K562 (cell line): ENCODE measurements at regions not wholly inside any gene's neighbourhood (a gene's known extent, or its start where the extent isn't known, plus 50 kb on each side); places are given as distances from the start of the nearest gene placed in this dataset.

Source experiments
- CTCF ChIP-seq, 3 experiments: IDR thresholded peaks in 2 of 3; conservative IDR thresholded peaks in 1 of 3; 2 replicates each; pipeline ENCODE4 v1.5.1; 2011 to 2012; ENCODE audit warnings: low read length in 3 of 3, mild to moderate bottlenecking in 3 of 3, control low read depth in 2 of 3, improper control_type of control experiment in 1 of 3, inconsistent platforms in 1 of 3, low read depth in 1 of 3, mixed read lengths in 1 of 3, moderate library complexity in 1 of 3; ENCODE audit not compliant: insufficient read depth in 2 of 3
- GTF2E2 ChIP-seq: fragments of 200-800 bp; sonication (Bioruptor generic); IDR thresholded peaks from 2 replicates; pipeline ENCODE4 v1.6.1; 2016; ENCODE audit warnings: missing genetic modification characterization, missing compliant biosample characterization
- HNRNPL ChIP-seq: fragments of 200-400 bp; formaldehyde crosslinking; IDR thresholded peaks from 2 replicates; pipeline ENCODE4 v1.6.1; 2017; ENCODE audit warnings: low read depth, mild to moderate bottlenecking, low read length
- KAT8 ChIP-seq: fragments of 450-650 bp; IDR thresholded peaks from 2 replicates; pipeline ENCODE4 v1.6.1; 2016; ENCODE audit warnings: low read depth, mild to moderate bottlenecking

GRCh38 chr12:104865080-104865479 is 93.0 kb downstream of the SLC41A2 start:
- TF ChIP-seq CTCF (IDR thresholded peaks at IDR 0.05 in 2 of 3, conservative IDR thresholded peaks at IDR 0.05 in 1 of 3; ENCODE audit: insufficient read depth in 2 of 3, low read depth in 1 of 3, low read length in 3 of 3): no peak
- no peak for TF ChIP-seq HNRNPL
- no peak for TF ChIP-seq GTF2E2 (tag)
- no peak for TF ChIP-seq KAT8
